ENCODE measurements at regions not wholly inside any gene's neighbourhood (a gene's known extent, or its start where the extent isn't known, plus 50 kb on each side); places are given as distances from the start of the nearest gene placed in this dataset.

- TF ChIP-seq CHD7 (IDR thresholded peaks at IDR 0.05; ENCODE audit: insufficient replicate concordance, low read length) (no peak), KDM5A (IDR thresholded peaks at IDR 0.05; ENCODE audit: low read length) (no peak), MAFK (IDR thresholded peaks at IDR 0.05; ENCODE audit: low read depth, low read length) (no peak), CEBPB (IDR thresholded peaks at IDR 0.05; ENCODE audit: low read depth, low read length) (no peak), CREB1 (IDR thresholded peaks at IDR 0.05) (no peak), KDM1A (IDR thresholded peaks at IDR 0.05; ENCODE audit: borderline replicate concordance, low read length) (no peak), ASH2L (IDR thresholded peaks at IDR 0.05; ENCODE audit: low read length) (no peak), MAX (IDR thresholded peaks at IDR 0.05) (no peak), SRF (IDR thresholded peaks at IDR 0.05; ENCODE audit: low read depth, low read length) (no peak), RNF2 (IDR thresholded peaks at IDR 0.05; ENCODE audit: borderline replicate concordance, low read depth, low read length, missing control alignments, poor library complexity, severe bottlenecking) (no peak), EGR1 (IDR thresholded peaks at IDR 0.05; ENCODE audit: borderline replicate concordance, low read depth, low read length) (no peak), PHF8 (conservative IDR thresholded peaks at IDR 0.05; ENCODE audit: low read depth, low read length) (no peak), RXRA (IDR thresholded peaks at IDR 0.05; ENCODE audit: insufficient read depth, low read depth, low read length) (no peak)
These were observed 79.7 kb upstream of the OSMR start (continued) for GRCh38 chr5:38766151-38766550.

Data from H1 (cell line).